ENCODE measurements at regions not wholly inside any gene's neighbourhood (a gene's known extent, or its start where the extent isn't known, plus 50 kb on each side); places are given as distances from the start of the nearest gene placed in this dataset.

DNA sequence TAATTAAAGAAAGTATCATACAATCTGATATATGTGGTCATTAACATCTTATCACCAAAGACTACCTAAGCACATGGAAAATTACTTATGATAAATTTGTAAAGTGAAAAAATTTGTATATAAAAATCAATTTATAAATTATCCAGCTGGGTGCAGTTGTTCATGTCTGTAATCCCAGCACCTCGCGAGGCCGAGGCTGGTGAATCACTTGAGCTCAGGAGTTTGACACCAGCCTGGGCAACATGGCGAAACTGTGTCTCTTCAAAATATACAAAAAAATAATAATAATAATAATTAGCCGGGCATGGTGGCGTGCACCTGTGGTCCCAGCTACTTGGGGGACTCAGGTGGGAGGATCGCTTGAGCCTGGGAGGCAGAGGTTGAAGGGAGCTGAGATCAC is 82.8 kb upstream of the SYT6 start:
- TF ChIP-seq, protein P1, sequence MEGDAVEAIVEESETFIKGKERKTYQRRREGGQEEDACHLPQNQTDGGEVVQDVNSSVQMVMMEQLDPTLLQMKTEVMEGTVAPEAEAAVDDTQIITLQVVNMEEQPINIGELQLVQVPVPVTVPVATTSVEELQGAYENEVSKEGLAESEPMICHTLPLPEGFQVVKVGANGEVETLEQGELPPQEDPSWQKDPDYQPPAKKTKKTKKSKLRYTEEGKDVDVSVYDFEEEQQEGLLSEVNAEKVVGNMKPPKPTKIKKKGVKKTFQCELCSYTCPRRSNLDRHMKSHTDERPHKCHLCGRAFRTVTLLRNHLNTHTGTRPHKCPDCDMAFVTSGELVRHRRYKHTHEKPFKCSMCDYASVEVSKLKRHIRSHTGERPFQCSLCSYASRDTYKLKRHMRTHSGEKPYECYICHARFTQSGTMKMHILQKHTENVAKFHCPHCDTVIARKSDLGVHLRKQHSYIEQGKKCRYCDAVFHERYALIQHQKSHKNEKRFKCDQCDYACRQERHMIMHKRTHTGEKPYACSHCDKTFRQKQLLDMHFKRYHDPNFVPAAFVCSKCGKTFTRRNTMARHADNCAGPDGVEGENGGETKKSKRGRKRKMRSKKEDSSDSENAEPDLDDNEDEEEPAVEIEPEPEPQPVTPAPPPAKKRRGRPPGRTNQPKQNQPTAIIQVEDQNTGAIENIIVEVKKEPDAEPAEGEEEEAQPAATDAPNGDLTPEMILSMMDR (IDR thresholded peaks at IDR 0.05), result no peak
- TF ChIP-seq POLR2A (IDR thresholded peaks at IDR 0.05), result no peak

Data from testis (tissue), 2 donors.